HG03175 (cell line): ENCODE measurements at regions not wholly inside any gene's neighbourhood (a gene's known extent, or its start where the extent isn't known, plus 50 kb on each side); places are given as distances from the start of the nearest gene placed in this dataset.

Source experiments
- ATAC-seq: cut with Tn5 transposase; IDR thresholded peaks from one replicate; pipeline ENCODE4 v1.9.1; 2021; ENCODE audit warnings: mild to moderate bottlenecking, moderate library complexity; ENCODE audit not compliant: unreplicated experiment

GRCh38 chr6:62672989-62673388 lies 387.0 kb upstream of the KHDRBS2 start:
- ATAC-seq: no peak

DNA sequence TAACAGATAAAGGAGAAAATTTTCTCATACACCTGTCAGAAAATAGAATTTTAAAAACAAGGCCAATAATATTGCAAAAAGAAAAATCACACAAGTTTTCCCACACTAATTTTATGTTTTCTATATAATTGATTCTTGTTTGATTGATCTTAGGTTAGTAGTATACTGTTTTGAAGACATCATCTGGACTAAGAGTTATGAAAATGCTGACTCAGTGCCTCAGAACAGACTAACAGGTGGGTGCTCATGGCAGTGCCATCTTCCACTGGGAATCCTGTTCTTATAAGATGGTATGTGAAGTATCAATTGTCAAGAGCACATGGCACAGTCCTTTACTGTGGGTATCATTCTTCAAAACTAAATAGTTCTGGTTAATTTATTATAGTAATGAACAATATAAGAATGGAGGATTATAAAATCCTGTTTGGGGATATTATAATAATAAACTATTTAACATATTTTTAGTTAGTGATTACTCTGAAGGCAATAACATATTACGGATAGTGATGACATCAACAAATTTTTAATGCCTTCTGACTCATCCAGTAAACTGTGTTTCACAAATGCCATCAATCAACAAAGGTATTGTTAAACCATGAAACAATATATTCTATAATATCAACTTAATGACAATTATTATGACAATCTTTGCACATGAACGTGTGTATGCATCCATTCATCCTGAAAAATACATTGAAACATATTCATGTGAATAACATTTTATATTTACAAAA lies 384.6 kb upstream of the KHDRBS2 start:
- no peak for ATAC-seq

- no peak for ATAC-seq
Observed at GRCh38 chr6:62669831-62670230, 383.8 kb upstream of the KHDRBS2 start.

GRCh38 chr6:62652692-62653328 lies 366.8 kb upstream of the KHDRBS2 start:
- no peak for ATAC-seq

DNA sequence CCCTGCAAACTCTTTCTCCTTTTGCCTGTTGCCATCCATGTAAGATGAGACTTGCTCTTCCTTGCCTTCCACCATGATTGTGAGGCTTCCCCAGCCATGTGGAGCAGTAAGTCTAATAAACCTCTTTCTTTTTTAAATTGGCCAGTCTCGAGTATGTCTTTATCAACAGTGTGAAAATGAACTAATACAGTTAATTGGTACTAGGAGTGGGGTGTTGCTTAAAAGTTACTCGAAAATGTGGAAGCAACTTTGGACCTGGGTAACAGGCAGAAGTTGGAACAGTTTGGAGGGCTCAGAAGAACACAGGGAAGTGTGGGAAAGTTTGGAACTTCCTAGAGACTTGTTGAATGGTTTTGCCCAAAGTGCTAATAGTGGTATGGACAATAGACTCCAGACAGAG lies 359.2 kb upstream of the KHDRBS2 start:
- ATAC-seq: no peak

- ATAC-seq: no peak
Observed at GRCh38 chr6:62640749-62641148, 354.7 kb upstream of the KHDRBS2 start.

DNA sequence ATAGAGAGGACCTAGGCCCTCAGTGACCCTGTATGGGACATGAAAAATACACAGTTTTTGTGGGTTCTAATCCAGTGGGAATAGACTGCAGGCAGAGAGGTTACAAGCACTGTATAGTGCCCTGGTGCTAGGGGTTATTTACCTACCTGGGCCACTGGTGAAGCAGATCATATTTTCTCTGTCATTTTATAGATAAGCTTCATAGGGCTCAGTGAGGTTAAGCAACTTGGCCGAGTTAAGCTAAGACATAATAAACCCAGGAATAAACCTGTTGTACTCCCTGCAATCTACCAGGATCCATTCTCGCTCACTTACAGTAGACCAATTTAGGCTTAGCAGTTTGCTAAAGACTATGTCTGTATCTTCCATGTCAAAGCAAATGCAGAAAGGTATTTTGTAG lies 340.6 kb upstream of the KHDRBS2 start:
- ATAC-seq: no peak

- no peak for ATAC-seq
Observed at GRCh38 chr6:62623846-62624532, 338.0 kb upstream of the KHDRBS2 start.

DNA sequence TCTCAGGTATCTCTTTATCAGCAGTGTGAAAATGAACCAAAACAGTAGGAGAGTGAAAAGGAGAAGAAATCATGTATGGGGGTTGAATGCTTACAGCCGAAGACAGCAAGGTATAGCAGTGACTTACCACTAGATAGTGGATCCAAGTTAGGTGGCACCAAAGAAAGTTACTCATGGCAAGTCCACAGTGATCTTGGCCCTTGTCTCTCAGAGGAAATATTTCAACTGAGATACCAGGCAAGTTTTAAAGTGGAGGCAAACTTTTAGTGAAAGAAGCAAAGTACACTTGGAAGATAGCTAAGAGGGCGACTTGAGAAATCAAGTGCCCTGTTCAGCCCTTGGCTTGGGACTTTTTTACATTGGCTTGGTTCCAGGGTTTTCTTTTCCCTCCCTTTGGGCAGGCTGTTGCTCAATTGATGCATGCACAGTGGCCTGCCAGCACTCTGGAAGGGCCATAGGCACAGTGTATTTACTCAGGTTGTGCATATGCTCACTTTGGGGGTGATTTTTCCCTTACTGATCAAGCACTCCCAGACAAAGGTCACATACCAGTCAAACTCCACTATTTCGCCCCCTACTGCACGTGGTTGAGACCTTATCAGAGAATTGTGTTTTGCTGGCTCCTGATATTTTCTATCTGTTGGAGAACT lies 329.5 kb upstream of the KHDRBS2 start:
- no peak for ATAC-seq

DNA sequence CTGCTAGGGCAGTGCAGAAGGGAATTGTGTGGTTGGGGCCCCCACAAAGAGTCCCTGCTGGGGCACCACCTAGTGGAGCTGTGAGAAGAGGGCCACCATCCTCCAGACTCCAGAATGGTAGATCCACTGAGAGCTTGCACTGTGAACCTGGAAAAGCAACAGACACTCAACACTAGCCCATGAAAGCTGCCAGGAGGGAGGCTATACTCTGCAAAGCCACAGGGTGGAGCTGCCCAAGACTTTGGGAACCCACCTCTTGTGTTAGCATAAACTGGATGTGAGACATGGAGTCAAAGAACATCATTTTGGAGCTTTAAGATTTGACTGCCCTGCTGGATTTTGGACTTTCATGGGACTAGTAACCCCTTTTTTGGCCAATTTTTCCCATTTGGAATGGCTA lies 328.4 kb upstream of the KHDRBS2 start:
- ATAC-seq: no peak

GRCh38 chr6:62613928-62614327 lies 327.9 kb upstream of the KHDRBS2 start:
- ATAC-seq: no peak

- ATAC-seq: no peak
Observed at GRCh38 chr6:62612471-62612870, 326.4 kb upstream of the KHDRBS2 start.

- ATAC-seq: no peak
Observed at GRCh38 chr6:62570372-62570771, 284.3 kb upstream of the KHDRBS2 start.

GRCh38 chr6:62541502-62541901 lies 255.5 kb upstream of the KHDRBS2 start:
- ATAC-seq: no peak

- ATAC-seq: no peak
Observed at GRCh38 chr6:62530985-62531384, 245.0 kb upstream of the KHDRBS2 start.

- ATAC-seq: no peak
Observed at GRCh38 chr6:62528894-62529526, 243.0 kb upstream of the KHDRBS2 start.

DNA sequence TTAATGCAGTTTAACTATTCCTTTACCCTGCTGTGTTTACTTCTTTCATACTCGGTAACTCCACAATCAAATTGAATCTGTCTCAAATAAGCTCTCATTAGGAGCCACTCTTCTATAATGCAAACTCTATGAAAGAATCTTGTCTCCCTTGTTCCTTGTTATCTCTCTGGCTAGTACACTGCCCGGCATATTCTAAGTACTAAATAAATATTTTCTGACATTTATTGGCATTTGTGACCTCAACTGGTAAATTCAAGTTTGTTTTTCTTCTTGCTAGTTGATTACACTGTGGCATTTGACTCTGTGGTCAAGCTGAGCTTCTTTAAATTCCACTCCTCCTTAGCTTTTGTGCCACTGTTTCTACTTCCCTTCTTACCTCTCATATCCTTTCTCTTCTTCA lies 237.6 kb upstream of the KHDRBS2 start:
- ATAC-seq: no peak

GRCh38 chr6:62519574-62519973 lies 233.5 kb upstream of the KHDRBS2 start:
- ATAC-seq: no peak

GRCh38 chr6:62516291-62517141 lies 230.5 kb upstream of the KHDRBS2 start:
- no peak for ATAC-seq

DNA sequence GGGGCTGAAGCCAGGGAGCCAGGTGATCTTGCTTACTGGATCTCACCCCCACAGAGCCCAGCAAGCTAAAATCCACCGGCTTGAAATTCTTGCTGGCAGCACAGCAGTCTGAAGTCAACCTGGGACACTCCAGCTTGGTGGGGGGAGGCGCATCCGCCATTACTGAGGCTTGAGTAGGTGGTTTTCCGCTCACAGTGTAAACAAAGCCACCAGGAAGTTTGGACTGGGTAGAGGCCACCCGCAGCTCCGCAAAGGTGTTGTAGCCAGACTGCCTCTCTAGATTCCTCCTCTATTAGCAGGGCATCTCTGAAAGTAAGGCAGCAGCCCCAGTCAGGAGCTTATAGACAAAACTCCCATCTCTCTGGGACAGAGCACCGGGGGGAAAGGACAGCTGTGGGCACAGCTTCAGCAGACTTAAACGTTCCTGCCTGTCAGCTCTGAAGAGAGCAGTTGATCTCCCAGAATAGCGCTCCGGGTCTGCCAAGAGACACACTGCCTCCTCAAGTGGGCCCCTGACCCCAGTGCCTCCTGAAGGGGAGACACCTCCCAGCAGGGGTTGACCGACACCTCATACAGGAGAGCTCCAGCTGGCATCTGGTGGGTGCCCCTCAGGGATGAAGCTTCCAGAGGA lies 206.3 kb upstream of the KHDRBS2 start:
- ATAC-seq: no peak
